ENCODE measurements at regions not wholly inside any gene's neighbourhood (a gene's known extent, or its start where the extent isn't known, plus 50 kb on each side); places are given as distances from the start of the nearest gene placed in this dataset.

GRCh38 chr4:170162416-170162815 is 72.7 kb upstream of the AADAT start (continued):
- TF ChIP-seq ZNF462 (CRISPR knock-in tag; IDR thresholded peaks at IDR 0.05) (no peak), ZNF331 (CRISPR knock-in tag; IDR thresholded peaks at IDR 0.05; ENCODE audit: low read depth) (no peak), EZH2phosphoT487 (IDR thresholded peaks at IDR 0.05; ENCODE audit: unreplicated experiment) (no peak), ETS1 (IDR thresholded peaks at IDR 0.05) (no peak), POLR2AphosphoS5 (IDR thresholded peaks at IDR 0.05; ENCODE audit: low read depth) (no peak), STAT1 (IDR thresholded peaks at IDR 0.05; ENCODE audit: unreplicated experiment) (no peak), CREB1 (CRISPR knock-in tag; IDR thresholded peaks at IDR 0.05; ENCODE audit: low read depth) (no peak)

- H3K36me3 ChIP-seq (ENCODE audit: insufficient read depth), result no peaks in the 10 kb centered on the region
- DNase-seq (ENCODE audit: low spot score) (no peak), ATAC-seq (no peak)
- Mint-ChIP-seq H3K27me3 (ENCODE audit: insufficient read depth, low read depth, poor library complexity) (no peaks in the 10 kb centered on the region), H3K9me3 (peaks cover 24% of the 10 kb centered on the region), H3K4me3 (no peak overlapping the region), H3K36me3 (ENCODE audit: low read depth) (peaks cover 9% of the 10 kb centered on the region; the same call in 2 of the 3 replicates), H3K27ac (no peak overlapping the region), H3K4me1 (no peaks in the 10 kb centered on the region)
- H2AFZ ChIP-seq, result no peak overlapping the region
- H3K27ac ChIP-seq (ENCODE audit: low read depth), result no peak overlapping the region
- H3K4me3 ChIP-seq, result no peak overlapping the region
- H3F3A ChIP-seq (replicated peaks; ENCODE audit: low read depth), result no peaks in the 10 kb centered on the region
- H3K79me2 ChIP-seq (replicated peaks; ENCODE audit: insufficient read depth), result no peaks in the 10 kb centered on the region
- no peaks in the 10 kb centered on the region for H3K4me1 ChIP-seq (ENCODE audit: insufficient read depth)
- H3K4me2 ChIP-seq, result no peak overlapping the region
- H3K9me2 ChIP-seq (ENCODE audit: insufficient read depth), result 0 out of 2 replicates have a peak, but pooled peaks cover 4% of the 10 kb centered on the region
- no peaks in the 10 kb centered on the region for H4K20me1 ChIP-seq (replicated peaks; ENCODE audit: insufficient read depth)
- H3K27me3 ChIP-seq (ENCODE audit: insufficient read depth), result no peaks in the 10 kb centered on the region
- no peak for TF ChIP-seq ZNF462 (CRISPR knock-in tag; IDR thresholded peaks at IDR 0.05)
- TF ChIP-seq EZH2 (IDR thresholded peaks at IDR 0.05; ENCODE audit: low read depth, unreplicated experiment), result no peak
- no peak for TF ChIP-seq ETS1 (IDR thresholded peaks at IDR 0.05)
Measured at GRCh38 chr4:170157670-170158069, 67.9 kb upstream of the AADAT start.

All from GM23338 (cell line).